ENCODE measurements at regions not wholly inside any gene's neighbourhood (a gene's known extent, or its start where the extent isn't known, plus 50 kb on each side); places are given as distances from the start of the nearest gene placed in this dataset.

DNA sequence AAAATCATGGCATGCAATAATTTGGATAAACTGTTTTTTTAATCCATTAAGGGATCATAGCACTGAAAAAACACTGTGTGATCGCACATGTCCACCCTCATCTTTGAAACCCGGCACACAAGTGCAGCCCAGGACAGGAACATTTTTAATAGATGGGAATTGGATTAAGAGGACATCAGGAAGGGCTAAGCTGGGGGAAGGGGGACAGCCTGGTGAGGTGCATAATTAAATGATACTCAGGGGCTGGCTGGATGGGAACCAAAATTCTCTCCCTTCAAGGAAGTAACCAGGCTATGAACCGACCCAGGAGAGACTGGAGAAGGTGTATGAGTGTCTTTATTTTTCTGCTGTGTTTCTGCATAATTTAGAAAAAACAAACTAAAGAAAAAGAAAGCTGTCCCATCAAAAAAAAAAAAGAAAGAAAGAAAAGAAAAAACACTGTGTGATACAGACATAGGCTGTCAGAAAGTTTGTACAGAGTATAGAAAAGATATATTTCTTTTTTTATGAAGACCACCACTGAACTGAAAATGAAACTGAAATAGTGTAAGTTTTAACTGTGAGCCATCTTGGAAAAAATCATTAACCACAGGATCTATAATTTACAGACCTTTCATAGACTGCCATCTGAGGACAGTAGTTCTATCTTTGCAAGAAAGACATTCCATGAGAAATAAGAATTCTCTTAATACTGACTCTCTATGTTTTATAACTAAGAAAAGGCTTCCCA lies 75.1 kb upstream of the SLC38A4 start:
- intact Hi-C loops (cut with micrococcal nuclease): no loop called here
- no peak for DNase-seq
- Mint-ChIP-seq H3K27me3 (ENCODE audit: low read depth in 2 of 2) (peaks cover 6 to 37% of the 10 kb centered on the region in 2 donors), H3K9me3 (peaks cover 0 to 2% of the 10 kb centered on the region in 2 donors), H3K27ac (no peak overlapping the region), H3K4me3 (no peak overlapping the region), H3K36me3 (peaks cover 8% of the 10 kb centered on the region), H3K4me1 (peaks cover 12 to 22% of the 10 kb centered on the region in 2 donors)
- ATAC-seq: no peak
- TF ChIP-seq, protein P1, sequence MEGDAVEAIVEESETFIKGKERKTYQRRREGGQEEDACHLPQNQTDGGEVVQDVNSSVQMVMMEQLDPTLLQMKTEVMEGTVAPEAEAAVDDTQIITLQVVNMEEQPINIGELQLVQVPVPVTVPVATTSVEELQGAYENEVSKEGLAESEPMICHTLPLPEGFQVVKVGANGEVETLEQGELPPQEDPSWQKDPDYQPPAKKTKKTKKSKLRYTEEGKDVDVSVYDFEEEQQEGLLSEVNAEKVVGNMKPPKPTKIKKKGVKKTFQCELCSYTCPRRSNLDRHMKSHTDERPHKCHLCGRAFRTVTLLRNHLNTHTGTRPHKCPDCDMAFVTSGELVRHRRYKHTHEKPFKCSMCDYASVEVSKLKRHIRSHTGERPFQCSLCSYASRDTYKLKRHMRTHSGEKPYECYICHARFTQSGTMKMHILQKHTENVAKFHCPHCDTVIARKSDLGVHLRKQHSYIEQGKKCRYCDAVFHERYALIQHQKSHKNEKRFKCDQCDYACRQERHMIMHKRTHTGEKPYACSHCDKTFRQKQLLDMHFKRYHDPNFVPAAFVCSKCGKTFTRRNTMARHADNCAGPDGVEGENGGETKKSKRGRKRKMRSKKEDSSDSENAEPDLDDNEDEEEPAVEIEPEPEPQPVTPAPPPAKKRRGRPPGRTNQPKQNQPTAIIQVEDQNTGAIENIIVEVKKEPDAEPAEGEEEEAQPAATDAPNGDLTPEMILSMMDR (IDR thresholded peaks at IDR 0.05): no peak
- no peaks in the 10 kb centered on the region for H3K9me3 ChIP-seq (ENCODE audit: control insufficient read depth, insufficient read depth, low read length)
- no peak overlapping the region for H3K27ac ChIP-seq (ENCODE audit: low read length)
- H3K36me3 ChIP-seq (ENCODE audit: control insufficient read depth, insufficient read depth, low read length): no peaks in the 10 kb centered on the region
- H3K4me1 ChIP-seq (ENCODE audit: control insufficient read depth, insufficient read depth, low read length): no peaks in the 10 kb centered on the region
- no peak overlapping the region for H3K4me3 ChIP-seq (ENCODE audit: low read length)
- WGBS (ENCODE audit: insufficient coverage): 96% methylated on average over 2 of the region's 3 CpGs
- peaks cover 4% of the 10 kb centered on the region for H3K27me3 ChIP-seq (ENCODE audit: control insufficient read depth, insufficient read depth, low read length)

DNA sequence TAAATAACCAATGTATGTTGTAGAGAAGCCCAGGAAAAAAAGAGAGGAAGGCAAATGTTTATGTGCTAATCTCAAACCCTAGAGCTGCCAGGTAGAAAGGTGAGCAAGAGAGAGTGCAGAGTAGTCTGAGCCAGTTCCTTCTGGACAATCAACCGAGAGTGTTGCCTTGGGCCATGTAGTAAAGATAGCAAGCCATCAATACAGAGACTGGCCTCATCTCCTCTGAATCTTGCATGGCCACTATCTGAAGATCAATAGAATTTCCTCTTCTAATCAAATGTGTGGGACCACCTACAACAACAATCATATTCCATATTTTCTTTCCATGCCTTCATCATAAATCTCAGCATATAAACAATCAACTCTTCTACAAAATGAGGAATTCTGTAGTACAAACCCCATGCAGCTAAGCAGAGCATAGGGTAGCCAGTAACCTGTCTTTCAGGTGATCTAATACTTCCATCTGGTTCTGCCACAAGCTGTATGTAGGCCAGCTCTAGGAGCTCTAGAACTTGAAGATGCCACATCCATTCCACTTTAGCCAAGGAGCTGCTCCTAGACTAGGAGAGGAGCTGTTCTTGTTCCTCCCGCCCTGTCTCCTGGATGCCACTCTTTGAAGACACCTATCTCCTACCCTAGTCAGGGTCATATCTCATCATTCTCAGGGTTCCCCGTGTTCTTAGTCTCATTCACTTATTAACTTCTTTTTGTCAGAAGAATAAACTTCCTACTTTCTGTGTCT lies 75.8 kb upstream of the SLC38A4 start:
- intact Hi-C loops (cut with micrococcal nuclease): no loop called here
- Histone ChIP-seq H3K9me3 (ENCODE audit: control insufficient read depth, insufficient read depth, low read length) (no peaks in the 10 kb centered on the region), H3K4me1 (ENCODE audit: control insufficient read depth, insufficient read depth, low read length) (no peaks in the 10 kb centered on the region), H3K36me3 (ENCODE audit: control insufficient read depth, insufficient read depth, low read length) (no peaks in the 10 kb centered on the region), H3K4me3 (ENCODE audit: low read length) (no peak overlapping the region), H3K27me3 (ENCODE audit: control insufficient read depth, insufficient read depth, low read length) (peaks cover 4% of the 10 kb centered on the region), H3K27ac (ENCODE audit: low read length) (no peak overlapping the region)
- 67% methylated on average over 3 of the region's 3 CpGs for WGBS (ENCODE audit: insufficient coverage)
- Mint-ChIP-seq H3K9me3 (peaks cover 0 to 2% of the 10 kb centered on the region in 2 donors), H3K4me3 (no peak overlapping the region), H3K36me3 (peaks cover 8% of the 10 kb centered on the region), H3K4me1 (peaks cover 12 to 22% of the 10 kb centered on the region in 2 donors), H3K27ac (no peak overlapping the region), H3K27me3 (ENCODE audit: low read depth in 2 of 2) (peaks cover 6 to 37% of the 10 kb centered on the region in 2 donors)
- no peak for ATAC-seq
- TF ChIP-seq, protein P1 (IDR thresholded peaks at IDR 0.05): no peak
- no peak for DNase-seq

DNA sequence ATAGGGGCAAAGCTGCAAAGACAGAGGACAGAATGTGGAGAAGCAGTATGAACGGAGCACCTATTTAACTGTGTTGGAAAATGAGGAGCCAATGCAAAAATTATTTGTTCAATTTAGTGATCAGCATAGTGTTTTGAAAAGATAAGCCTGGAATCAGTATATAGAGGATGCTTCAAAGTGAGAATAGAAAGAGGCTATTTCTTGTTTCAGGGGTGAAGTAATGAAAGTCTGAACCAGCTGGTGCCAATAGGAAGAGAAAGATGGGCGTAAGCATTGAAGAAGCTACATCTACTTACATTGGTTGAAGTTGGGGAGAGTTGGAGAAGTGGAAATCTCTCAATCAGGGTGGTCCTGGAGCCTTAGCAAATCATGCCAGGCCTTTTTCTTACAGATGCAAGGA lies 77.3 kb upstream of the SLC38A4 start:
- peaks cover 7 to 12% of the 10 kb centered on the region in 2 donors for H3K4me1 Mint-ChIP-seq
- 86% methylated on average over 2 of the region's 2 CpGs for WGBS (ENCODE audit: insufficient coverage)
- Histone ChIP-seq H3K27me3 (ENCODE audit: control insufficient read depth, insufficient read depth, low read length) (peaks cover 8% of the 10 kb centered on the region), H3K27ac (ENCODE audit: low read length) (no peak overlapping the region), H3K4me3 (ENCODE audit: low read length) (no peak overlapping the region), H3K9me3 (ENCODE audit: control insufficient read depth, insufficient read depth, low read length) (no peaks in the 10 kb centered on the region), H3K36me3 (ENCODE audit: control insufficient read depth, insufficient read depth, low read length) (no peaks in the 10 kb centered on the region), H3K4me1 (ENCODE audit: control insufficient read depth, insufficient read depth, low read length) (no peaks in the 10 kb centered on the region)
- no peak overlapping the region for H3K4me3 Mint-ChIP-seq
- peaks cover 2% of the 10 kb centered on the region for H3K36me3 Mint-ChIP-seq
- ATAC-seq (no peak), DNase-seq (no peak)
- no peaks in the 10 kb centered on the region for H3K9me3 Mint-ChIP-seq
- peaks cover 6 to 23% of the 10 kb centered on the region in 2 donors for H3K27me3 Mint-ChIP-seq (ENCODE audit: low read depth in 2 of 2)
- intact Hi-C loops (cut with micrococcal nuclease): no loop called here
- H3K27ac Mint-ChIP-seq: no peak overlapping the region
- TF ChIP-seq, protein P1 (IDR thresholded peaks at IDR 0.05): no peak

Data from natural killer cell (primary cell).